ENCODE measurements at regions not wholly inside any gene's neighbourhood (a gene's known extent, or its start where the extent isn't known, plus 50 kb on each side); places are given as distances from the start of the nearest gene placed in this dataset.

GRCh38 chr13:109384491-109385241, 401.7 kb downstream of the IRS2 start:
- TF ChIP-seq CTCF (conservative IDR thresholded peaks at IDR 0.05) = no peak
- no peak for TF ChIP-seq ZFX (IDR thresholded peaks at IDR 0.05)
